HEK293T (cell line): ENCODE measurements at regions not wholly inside any gene's neighbourhood (a gene's known extent, or its start where the extent isn't known, plus 50 kb on each side); places are given as distances from the start of the nearest gene placed in this dataset.
"Not testable (repeated sequence)": the region's sequence is repeated elsewhere in the genome, so short reads cannot be mapped to it uniquely, and the experiment has no call there.

ENCODE experiments used
- CTCF ChIA-PET: fragments of 350-600 bp; formaldehyde crosslinking; extraction: SDS; loops from one replicate; lab custom pipeline; 2021; ENCODE audit warnings: antibody characterized with exemption, inconsistent platforms; lab: Yijun Ruan, JAX
- POLR2A ChIA-PET: fragments of 350-600 bp; formaldehyde crosslinking; extraction: SDS; loops from one replicate; lab custom pipeline; 2020; ENCODE audit warnings: antibody characterized with exemption, inconsistent platforms; lab: Yijun Ruan, JAX
- DNase-seq: peaks from one replicate; pipeline ENCODE4 v3.0.0; 2012; ENCODE audit warnings: mixed read lengths; ENCODE audit errors: extremely low spot score
- ARNT ChIP-seq: fragments of 450-650 bp; IDR thresholded peaks from 2 replicates; pipeline ENCODE4 v1.6.1; 2017; ENCODE audit warnings: mild to moderate bottlenecking
- BHLHE40 ChIP-seq: fragments of 450-650 bp; IDR thresholded peaks from 2 replicates; pipeline ENCODE4 v1.6.1; 2016; ENCODE audit warnings: mild to moderate bottlenecking, moderate library complexity, borderline replicate concordance
- CTBP1 ChIP-seq: fragments of 450-650 bp; IDR thresholded peaks from 2 replicates; pipeline ENCODE4 v1.6.1; 2016; ENCODE audit warnings: borderline replicate concordance
- ELF4 ChIP-seq: fragments of 450-650 bp; IDR thresholded peaks from 2 replicates; pipeline ENCODE4 v1.6.1; 2017; ENCODE audit warnings: antibody characterized with exemption
- FOXA1 ChIP-seq: fragments of 450-650 bp; IDR thresholded peaks from 2 replicates; pipeline ENCODE4 v1.6.1; 2016; ENCODE audit warnings: mild to moderate bottlenecking
- FOXK2 ChIP-seq: fragments of 450-650 bp; IDR thresholded peaks from 2 replicates; pipeline ENCODE4 v1.6.1; 2016; ENCODE audit warnings: mild to moderate bottlenecking
- FOXM1 ChIP-seq: fragments of 450-650 bp; IDR thresholded peaks from 2 replicates; pipeline ENCODE4 v1.6.1; 2017; ENCODE audit warnings: mild to moderate bottlenecking, borderline replicate concordance
- HDGF ChIP-seq: fragments of 450-650 bp; IDR thresholded peaks from 2 replicates; pipeline ENCODE4 v1.6.1; 2017; ENCODE audit warnings: antibody characterized with exemption, borderline replicate concordance
- L3MBTL2 ChIP-seq: fragments of 450-650 bp; conservative IDR thresholded peaks from 2 replicates; pipeline ENCODE4 v1.6.1; 2016; ENCODE audit warnings: mild to moderate bottlenecking
- LEF1 ChIP-seq: fragments of 450-650 bp; IDR thresholded peaks from 2 replicates; pipeline ENCODE4 v1.6.1; 2017; ENCODE audit warnings: mild to moderate bottlenecking, borderline replicate concordance
- NFRKB ChIP-seq: fragments of 450-650 bp; IDR thresholded peaks from 2 replicates; pipeline ENCODE4 v1.6.1; 2016; ENCODE audit warnings: mild to moderate bottlenecking, moderate library complexity
- SP1 ChIP-seq: fragments of 450-650 bp; IDR thresholded peaks from 2 replicates; pipeline ENCODE4 v1.6.1; 2017
- SUZ12 ChIP-seq: fragments of 450-650 bp; IDR thresholded peaks from 2 replicates; pipeline ENCODE4 v1.6.1; 2016; ENCODE audit warnings: mild to moderate bottlenecking
- TARDBP ChIP-seq: fragments of 450-650 bp; IDR thresholded peaks from 2 replicates; pipeline ENCODE4 v1.6.1; 2016
- ZNF384 ChIP-seq: fragments of 450-650 bp; IDR thresholded peaks from 2 replicates; pipeline ENCODE4 v1.6.1; 2016
- TF ChIP-seq, protein P1 (sequence below): fragments of 450-650 bp; IDR thresholded peaks from 2 replicates; pipeline ENCODE4 v1.6.1; 2016

DNA sequence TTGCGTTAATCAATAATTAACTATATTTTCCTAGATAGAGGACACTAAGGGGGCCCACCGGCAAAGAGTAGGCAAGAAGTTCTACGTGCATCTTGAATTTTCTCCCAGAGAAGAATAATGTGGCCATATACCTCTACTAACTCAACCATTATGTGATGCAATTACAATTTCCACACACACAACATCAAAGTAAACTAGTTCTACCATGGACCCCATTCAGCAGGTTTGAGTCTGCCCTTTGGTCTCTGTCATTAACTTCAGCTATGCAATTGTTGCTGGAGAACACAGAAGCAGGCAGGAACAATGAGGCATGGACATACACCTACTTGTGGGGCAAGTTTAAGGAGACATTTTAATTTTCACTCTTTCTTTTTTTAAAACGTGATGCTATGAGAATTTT, 705.9 kb downstream of the PDCD6IP start:
- ChIA-PET CTCF (no interaction called here), POLR2A (no interaction called here)
- TF ChIP-seq SP1, result no peak
- TF ChIP-seq CTBP1, result no peak
- TF ChIP-seq ELF4, result no peak
- TF ChIP-seq TARDBP, result no peak
- no peak for TF ChIP-seq BHLHE40
- TF ChIP-seq FOXA1, result no peak
- no peak for TF ChIP-seq LEF1
- no peak for TF ChIP-seq SUZ12
- TF ChIP-seq FOXM1, result no peak
- TF ChIP-seq L3MBTL2, result no peak
- no peak for TF ChIP-seq FOXK2
- TF ChIP-seq HDGF, result no peak
- no peak for TF ChIP-seq ARNT
- TF ChIP-seq ZNF384, result no peak
- no peak for TF ChIP-seq NFRKB
- TF ChIP-seq, protein P1, sequence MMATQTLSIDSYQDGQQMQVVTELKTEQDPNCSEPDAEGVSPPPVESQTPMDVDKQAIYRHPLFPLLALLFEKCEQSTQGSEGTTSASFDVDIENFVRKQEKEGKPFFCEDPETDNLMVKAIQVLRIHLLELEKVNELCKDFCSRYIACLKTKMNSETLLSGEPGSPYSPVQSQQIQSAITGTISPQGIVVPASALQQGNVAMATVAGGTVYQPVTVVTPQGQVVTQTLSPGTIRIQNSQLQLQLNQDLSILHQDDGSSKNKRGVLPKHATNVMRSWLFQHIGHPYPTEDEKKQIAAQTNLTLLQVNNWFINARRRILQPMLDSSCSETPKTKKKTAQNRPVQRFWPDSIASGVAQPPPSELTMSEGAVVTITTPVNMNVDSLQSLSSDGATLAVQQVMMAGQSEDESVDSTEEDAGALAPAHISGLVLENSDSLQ, result no peak
- no peak for DNase-seq

DNA sequence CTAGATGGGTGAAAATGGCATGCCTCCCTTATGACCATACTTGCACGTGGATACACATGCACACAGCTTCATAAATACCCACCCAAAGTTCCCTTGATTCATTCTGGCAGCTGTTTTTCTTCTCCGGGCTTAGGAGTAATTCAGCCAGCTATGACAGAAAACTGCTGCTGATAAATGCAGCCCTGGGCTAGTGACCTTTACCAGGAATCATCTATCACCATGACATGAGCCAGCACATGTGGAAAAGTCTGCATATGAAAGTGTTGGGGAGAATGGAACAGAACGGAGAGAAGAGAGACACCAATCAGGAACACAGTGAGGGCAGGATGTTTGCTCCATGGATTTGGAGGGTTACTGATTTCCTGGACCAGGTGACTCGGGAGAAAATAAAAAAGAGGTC, 706.3 kb downstream of the PDCD6IP start:
- DNase-seq, result no peak
- CTCF ChIA-PET, result no interaction called here
- POLR2A ChIA-PET, result no interaction called here

DNA sequence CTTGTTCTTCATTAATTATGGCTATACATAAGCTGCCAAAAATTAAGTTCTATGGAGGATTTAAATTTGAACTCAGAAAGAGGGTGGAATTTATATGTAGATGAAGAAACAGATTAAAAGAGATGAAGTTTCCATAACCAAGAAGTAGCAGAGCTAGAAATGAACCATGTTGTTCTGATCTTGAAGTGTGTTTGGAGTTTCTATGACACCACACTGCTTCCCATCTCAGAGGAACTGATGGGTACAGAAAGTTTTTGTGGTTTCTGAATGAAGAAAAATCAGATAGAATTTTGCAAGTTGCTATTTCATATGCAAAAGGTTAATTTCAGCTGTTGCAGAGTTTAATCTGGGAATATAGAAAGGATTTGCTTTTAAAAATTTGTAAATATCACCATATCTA, 710.3 kb downstream of the PDCD6IP start:
- DNase-seq, result no peak
- ChIA-PET POLR2A (no interaction called here), CTCF (no interaction called here)
- no peak for TF ChIP-seq FOXA1
- no peak for TF ChIP-seq ZNF384
- TF ChIP-seq SUZ12, result no peak
- no peak for TF ChIP-seq FOXK2
- TF ChIP-seq, protein P1, result no peak
- TF ChIP-seq TARDBP, result no peak
- no peak for TF ChIP-seq BHLHE40
- TF ChIP-seq L3MBTL2, result no peak
- no peak for TF ChIP-seq FOXM1
- no peak for TF ChIP-seq LEF1
- TF ChIP-seq SP1, result no peak
- no peak for TF ChIP-seq ELF4
- TF ChIP-seq CTBP1, result no peak
- TF ChIP-seq HDGF, result no peak
- no peak for TF ChIP-seq NFRKB
- no peak for TF ChIP-seq ARNT

More for the DNA sequence above, 706.3 kb downstream of the PDCD6IP start:
- TF ChIP-seq CTBP1 (no peak), FOXM1 (no peak), SUZ12 (no peak)
- TF ChIP-seq, protein P1, result no peak

DNA sequence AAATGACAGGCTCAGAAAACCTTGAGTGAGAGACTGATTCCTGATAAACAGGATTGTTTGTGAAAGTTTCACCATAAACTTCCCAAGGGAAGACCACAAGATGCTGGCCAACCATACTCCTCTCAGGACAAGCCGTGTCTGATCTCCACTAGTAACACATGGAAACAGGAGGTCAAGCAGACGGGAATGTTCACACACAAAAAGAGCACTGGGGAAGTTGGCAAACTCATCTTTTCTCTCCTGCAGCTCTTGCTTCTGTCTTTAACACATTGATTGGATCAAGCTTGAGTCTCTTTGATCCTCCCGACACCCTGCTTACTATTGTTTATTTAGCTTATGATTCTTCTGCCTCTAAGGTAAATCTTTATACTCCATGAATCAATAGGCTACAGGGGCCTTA, 713.5 kb downstream of the PDCD6IP start:
- no peak for TF ChIP-seq HDGF
- no peak for TF ChIP-seq ARNT
- no peak for TF ChIP-seq FOXA1
- CTCF ChIA-PET, result no interaction called here
- POLR2A ChIA-PET, result no interaction called here
- no peak for DNase-seq

DNA sequence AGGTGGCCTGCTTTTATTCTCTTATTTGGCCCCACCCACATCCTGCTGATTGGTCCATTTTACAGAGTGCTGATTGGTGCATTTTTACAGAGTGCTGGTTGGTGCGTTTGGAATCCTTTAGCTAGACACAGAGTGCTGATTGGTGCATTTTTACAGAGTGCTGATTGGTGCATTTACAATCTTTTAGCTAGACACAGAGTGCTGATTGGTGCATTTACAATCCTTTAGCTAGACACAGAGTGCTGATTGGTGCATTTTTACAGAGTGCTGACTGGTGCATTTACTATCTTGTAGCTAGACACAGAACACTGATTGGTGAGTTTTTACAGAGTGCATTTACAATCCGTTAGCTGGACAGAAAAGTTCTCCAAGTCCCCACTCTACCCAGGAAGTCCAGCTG, 720.6 kb downstream of the PDCD6IP start:
- CTCF ChIA-PET, POLR2A ChIA-PET, DNase-seq: not testable (repeated sequence)

DNA sequence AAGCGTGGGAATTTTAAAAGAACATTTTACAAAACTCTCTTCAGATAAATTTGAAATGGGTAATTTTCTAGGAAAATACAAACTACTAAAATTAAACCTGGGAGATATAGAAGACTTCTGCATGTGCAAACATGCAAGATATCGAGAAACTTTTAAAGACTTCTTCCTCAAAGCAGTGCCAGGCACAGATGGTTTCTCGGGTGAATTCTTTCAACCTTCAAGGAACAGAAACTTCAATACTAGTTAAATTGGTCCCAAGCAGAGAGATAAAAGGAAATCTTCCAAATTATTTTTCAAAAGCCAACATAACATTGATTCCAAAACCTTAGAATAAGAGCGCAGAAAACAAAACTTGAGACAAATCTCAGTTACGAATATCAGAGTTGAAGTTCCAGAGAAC, 732.7 kb downstream of the PDCD6IP start:
- ChIA-PET POLR2A (no interaction called here), CTCF (no interaction called here)
- no peak for TF ChIP-seq HDGF
- TF ChIP-seq ZNF384, result no peak
- no peak for TF ChIP-seq SP1
- no peak for TF ChIP-seq CTBP1
- no peak for TF ChIP-seq ARNT
- no peak for TF ChIP-seq TARDBP
- TF ChIP-seq NFRKB, result no peak
- no peak for TF ChIP-seq FOXM1
- no peak for TF ChIP-seq SUZ12
- no peak for TF ChIP-seq BHLHE40
- DNase-seq, result no peak

DNA sequence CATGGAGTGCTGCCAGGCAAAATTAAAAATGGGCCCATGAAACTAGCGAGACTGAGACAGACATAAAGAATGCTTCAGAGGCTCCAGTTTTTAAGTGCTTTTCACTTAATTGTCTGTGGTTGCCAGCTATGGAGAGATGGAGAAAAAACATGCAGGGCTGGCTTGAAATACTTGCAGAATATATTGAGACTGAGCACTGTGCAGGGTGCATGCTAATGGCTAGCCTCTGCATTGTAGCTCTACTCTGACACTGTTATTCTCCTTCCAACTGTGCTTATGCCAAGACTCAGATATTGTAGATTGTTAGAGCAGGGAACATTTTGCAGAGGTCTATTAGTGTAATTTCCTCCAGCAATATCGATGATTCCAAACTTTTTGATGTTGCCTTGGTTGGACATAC, 735.0 kb downstream of the PDCD6IP start:
- TF ChIP-seq FOXM1 (no peak), FOXK2 (no peak)
- TF ChIP-seq, protein P1, result no peak
- ChIA-PET CTCF (no interaction called here), POLR2A (no interaction called here)
- DNase-seq, result no peak
